IgD-negative memory B cell (primary cell): ENCODE measurements at regions not wholly inside any gene's neighbourhood (a gene's known extent, or its start where the extent isn't known, plus 50 kb on each side); places are given as distances from the start of the nearest gene placed in this dataset.
A peak's percentile ranks its signal among the peaks of the same experiment; 100 is the strongest.
"Not testable (repeated sequence)": the region's sequence is repeated elsewhere in the genome, so short reads cannot be mapped to it uniquely, and the experiment has no call there.

Source experiments
- H3K27ac Mint-ChIP-seq, 3 donors: one replicate each; pipeline ENCODE4 v1.8.0; 2020 to 2022; ENCODE audit warnings: mild to moderate bottlenecking in 3 of 3, mixed read lengths in 3 of 3, moderate library complexity in 1 of 3
- H3K27me3 Mint-ChIP-seq: one replicate; pipeline ENCODE4 v1.8.0; 2021; ENCODE audit warnings: mixed read lengths
- H3K36me3 Mint-ChIP-seq: one replicate; pipeline ENCODE4 v1.8.0; 2020; ENCODE audit warnings: mild to moderate bottlenecking, mixed read lengths
- H3K4me1 Mint-ChIP-seq, 3 donors: one replicate each; pipeline ENCODE4 v1.8.0; 2020 to 2022; ENCODE audit warnings: mixed read lengths in 3 of 3, mild to moderate bottlenecking in 1 of 3
- H3K4me3 Mint-ChIP-seq, 4 donors: one replicate each; pipeline ENCODE4 v1.8.0; 2020 to 2022; ENCODE audit warnings: mild to moderate bottlenecking in 4 of 4, mixed read lengths in 4 of 4, moderate library complexity in 3 of 4
- H3K9me3 Mint-ChIP-seq, 3 donors: one replicate each; pipeline ENCODE4 v1.8.0; 2020 to 2021; ENCODE audit warnings: mixed read lengths in 3 of 3, mild to moderate bottlenecking in 1 of 3

DNA sequence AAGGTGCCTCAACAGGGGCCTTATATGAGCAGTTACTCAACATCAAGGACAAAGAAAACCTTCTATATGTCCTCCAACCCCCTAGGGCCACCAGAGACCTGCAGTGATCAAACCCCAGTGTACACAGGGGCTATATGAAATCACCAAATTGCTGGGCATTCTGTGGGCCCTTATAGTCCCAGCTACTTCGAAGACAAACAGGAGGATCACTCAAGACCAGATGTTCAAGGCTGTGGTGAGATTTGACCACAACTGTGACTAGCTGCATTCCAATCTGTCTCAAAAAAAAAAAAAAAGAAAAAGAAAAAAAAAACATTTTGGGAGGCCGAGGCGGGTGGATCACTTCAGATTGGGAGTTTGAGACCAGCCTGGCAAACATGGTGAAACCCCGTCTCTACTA lies 51.0 kb upstream of the PRB2 start:
- no peaks in the 10 kb centered on the region for H3K27me3 Mint-ChIP-seq
- H3K36me3 Mint-ChIP-seq: peaks cover 2% of the 10 kb centered on the region
- H3K4me3 Mint-ChIP-seq: no peak overlapping the region
- no peak overlapping the region for H3K27ac Mint-ChIP-seq
- H3K9me3 Mint-ChIP-seq: no peaks in the 10 kb centered on the region
- H3K4me1 Mint-ChIP-seq: no peaks in the 10 kb centered on the region

DNA sequence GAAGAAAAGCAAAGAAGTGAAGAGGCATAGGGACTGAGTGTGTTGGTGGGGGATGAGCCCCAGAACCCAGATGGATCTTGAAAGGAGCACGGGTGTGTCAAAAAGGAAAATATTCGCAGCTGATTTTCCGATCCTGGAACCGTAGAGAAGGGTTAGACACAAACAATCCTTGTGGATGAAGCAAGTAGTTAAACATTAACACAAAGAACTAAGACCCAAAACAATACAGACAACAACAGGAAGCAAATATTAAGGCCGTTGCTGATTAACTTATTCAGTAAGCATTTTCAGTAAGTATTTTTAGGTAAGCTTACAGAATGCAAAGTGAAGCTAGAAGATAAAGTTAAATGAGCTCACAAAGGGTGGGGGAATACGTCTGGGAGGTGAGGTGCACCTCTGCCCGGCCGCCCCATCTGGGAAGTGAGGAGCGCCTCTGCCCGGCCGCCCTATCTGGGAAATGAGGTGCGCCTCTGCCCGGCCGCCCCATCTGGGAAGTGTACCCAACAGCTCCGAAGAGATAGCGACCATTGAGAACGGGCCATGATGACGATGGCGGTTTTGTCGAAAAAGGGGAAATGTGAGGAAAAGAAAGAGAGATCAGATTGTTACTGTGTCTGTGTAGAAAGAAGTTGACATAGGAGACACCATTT lies 62.8 kb upstream of the PRB2 start:
- Mint-ChIP-seq H3K36me3 (peaks cover 4% of the 10 kb centered on the region), H3K27me3 (peaks cover 1% of the 10 kb centered on the region), H3K4me3 (no peak overlapping the region), H3K4me1 (no peaks in the 10 kb centered on the region), H3K27ac (no peak overlapping the region), H3K9me3 (peaks cover 0 to 4% (median 3%) of the 10 kb centered on the region in 3 donors)

DNA sequence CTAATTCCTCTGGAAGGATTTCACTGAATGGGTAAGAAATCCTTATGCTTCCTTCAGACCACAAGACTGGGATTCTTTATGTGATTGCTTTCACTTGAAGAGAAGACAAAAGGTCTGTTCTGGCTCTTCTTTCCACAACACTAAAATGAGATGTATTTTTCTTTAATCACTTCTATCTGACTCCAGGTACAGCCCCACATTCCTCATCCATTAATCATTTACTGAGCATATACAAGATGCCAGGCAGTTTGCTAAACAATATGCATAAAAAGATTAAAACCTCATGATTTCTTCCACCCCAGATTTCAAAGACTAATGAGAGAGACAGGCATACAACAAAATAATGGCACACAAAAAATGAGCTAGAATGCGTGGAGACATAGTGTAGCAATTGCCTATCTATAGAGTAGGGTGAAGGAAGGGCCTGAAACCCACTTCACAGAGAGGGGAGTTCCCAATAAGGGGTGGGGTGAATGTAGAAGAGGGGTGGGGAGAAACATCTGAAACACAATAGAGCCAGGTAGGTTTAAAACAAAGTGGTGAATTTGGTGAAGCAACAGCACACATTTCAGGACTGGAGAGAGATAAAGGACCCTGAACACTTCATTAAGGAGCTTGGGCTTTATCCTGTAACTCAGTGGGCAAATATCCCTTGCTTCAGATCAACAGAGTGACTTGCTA lies 65.1 kb upstream of the PRB2 start:
- H3K27me3 Mint-ChIP-seq: no peaks in the 10 kb centered on the region
- no peak overlapping the region for H3K4me3 Mint-ChIP-seq
- no peak overlapping the region for H3K27ac Mint-ChIP-seq
- peaks cover 2% of the 10 kb centered on the region for H3K36me3 Mint-ChIP-seq
- no peaks in the 10 kb centered on the region for H3K4me1 Mint-ChIP-seq
- H3K9me3 Mint-ChIP-seq: peaks cover 0 to 4% (median 0%) of the 10 kb centered on the region in 3 donors

DNA sequence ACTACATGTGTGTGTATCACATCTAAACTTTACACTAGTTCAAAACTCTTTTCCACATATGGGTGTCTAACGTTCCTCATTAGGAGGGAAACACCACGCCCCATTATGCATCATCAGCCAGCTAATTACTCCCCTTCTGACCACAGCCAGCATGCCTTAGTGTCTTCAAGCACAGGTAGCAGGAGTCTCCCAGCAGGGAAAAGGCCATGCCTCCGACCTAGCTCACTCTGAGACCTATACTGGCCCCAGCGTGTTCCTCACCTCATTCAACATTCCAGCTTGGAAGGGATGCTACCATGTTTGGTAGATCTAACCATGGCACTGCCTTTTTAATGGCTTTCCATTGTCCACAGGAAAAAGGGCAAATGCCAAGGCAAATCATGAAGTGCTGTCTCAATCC lies 66.1 kb upstream of the PRB2 start:
- Mint-ChIP-seq H3K9me3 (peaks cover 0 to 4% (median 0%) of the 10 kb centered on the region in 3 donors), H3K27ac (no peak overlapping the region), H3K27me3 (no peaks in the 10 kb centered on the region), H3K4me1 (no peaks in the 10 kb centered on the region), H3K4me3 (no peak overlapping the region), H3K36me3 (peaks cover 2% of the 10 kb centered on the region)

DNA sequence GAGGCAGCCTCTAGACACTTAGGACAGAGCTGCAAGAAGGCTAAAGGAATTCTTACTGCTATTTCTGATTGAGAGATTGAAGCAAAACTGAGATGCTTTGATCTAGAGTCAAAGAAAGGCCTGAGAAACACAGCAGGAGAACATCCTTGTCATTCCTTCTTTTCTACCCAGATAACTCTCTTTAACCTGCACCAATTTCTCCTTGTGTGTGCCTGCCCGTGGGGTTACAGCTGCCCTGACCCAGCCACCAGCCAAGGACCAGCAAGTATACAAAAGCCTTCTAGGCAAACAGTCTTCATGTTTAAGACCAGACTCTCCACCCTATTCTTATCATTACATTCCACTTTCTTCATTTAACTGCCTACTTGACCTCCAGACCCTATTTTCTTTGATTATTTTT lies 81.7 kb upstream of the PRB2 start:
- H3K4me1 Mint-ChIP-seq: no peaks in the 10 kb centered on the region
- peaks cover 0 to 6% (median 0%) of the 10 kb centered on the region in 3 donors for H3K9me3 Mint-ChIP-seq
- H3K27me3 Mint-ChIP-seq: no peaks in the 10 kb centered on the region
- no peak overlapping the region for H3K27ac Mint-ChIP-seq
- no peaks in the 10 kb centered on the region for H3K36me3 Mint-ChIP-seq
- no peak overlapping the region for H3K4me3 Mint-ChIP-seq

DNA sequence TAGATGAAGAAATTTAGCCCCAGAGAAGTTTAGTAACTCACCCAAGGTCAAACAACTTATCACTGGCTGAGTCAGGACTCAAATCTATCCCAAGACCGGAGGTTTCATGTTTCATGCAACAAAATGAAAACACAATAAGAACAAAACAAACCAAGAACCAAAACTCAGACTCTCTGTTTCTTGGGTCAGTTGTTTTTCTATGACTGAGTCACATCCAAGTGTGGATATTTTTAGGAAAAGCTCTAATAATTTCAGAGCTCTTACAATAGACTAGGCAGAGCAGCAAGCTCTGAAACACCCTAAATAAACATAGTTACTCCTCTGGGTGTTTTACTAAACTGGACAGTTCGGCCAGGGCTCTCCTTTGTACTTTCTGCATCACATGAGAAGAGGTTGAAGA lies 87.6 kb upstream of the PRB2 start:
- Mint-ChIP-seq H3K9me3 (peaks cover 0 to 3% (median 0%) of the 10 kb centered on the region in 3 donors), H3K27me3 (no peaks in the 10 kb centered on the region), H3K4me1 (peaks cover 4 to 5% (median 4%) of the 10 kb centered on the region in 3 donors), H3K27ac (peak overlapping the region in 1 of 3 donors; percentile 46), H3K36me3 (no peaks in the 10 kb centered on the region), H3K4me3 (no peak overlapping the region)

DNA sequence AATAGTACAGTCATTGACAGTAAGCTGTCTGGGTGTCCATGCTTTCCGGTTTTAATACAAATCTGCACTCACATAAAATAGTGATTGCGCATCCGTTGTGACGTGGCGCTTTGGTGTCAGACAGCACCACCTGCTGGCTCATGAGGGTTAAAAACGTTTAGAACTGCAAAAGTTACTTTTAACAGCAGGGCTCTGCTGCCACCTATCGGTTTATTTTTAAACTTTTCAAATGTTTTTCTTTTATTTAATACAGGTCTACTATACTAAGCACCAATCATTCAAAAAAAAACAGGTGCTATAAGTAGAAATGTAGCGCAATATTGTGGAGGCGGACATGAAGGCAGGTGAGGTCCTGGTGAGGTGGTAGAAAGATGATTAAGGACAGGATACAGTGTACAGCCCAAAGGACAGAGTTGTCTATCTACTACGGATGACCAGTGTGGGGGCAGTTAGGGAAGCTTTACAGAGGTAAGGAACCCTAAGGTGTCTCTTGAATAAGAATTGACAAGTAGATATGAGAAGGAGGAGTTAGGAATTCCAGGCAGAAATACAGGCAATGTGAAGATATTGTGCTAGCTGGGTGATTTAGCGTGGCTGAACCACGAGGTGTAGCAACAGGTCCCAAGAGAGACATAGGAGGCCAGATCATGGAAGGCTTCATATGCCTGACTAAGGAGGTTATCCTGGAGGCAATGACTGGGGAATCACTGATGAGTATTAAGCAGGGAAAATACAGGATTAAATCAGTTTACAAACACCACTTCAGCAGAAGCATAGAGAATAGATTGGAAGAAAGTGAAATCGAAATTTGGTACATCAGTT lies 91.5 kb upstream of the PRB2 start:
- peaks cover 0 to 2% (median 0%) of the 10 kb centered on the region in 3 donors for H3K9me3 Mint-ChIP-seq
- H3K4me1 Mint-ChIP-seq: peaks cover 4 to 5% (median 4%) of the 10 kb centered on the region in 3 donors
- H3K4me3 Mint-ChIP-seq: no peak overlapping the region
- H3K27me3 Mint-ChIP-seq: no peaks in the 10 kb centered on the region
- no peaks in the 10 kb centered on the region for H3K36me3 Mint-ChIP-seq
- no peak overlapping the region for H3K27ac Mint-ChIP-seq

DNA sequence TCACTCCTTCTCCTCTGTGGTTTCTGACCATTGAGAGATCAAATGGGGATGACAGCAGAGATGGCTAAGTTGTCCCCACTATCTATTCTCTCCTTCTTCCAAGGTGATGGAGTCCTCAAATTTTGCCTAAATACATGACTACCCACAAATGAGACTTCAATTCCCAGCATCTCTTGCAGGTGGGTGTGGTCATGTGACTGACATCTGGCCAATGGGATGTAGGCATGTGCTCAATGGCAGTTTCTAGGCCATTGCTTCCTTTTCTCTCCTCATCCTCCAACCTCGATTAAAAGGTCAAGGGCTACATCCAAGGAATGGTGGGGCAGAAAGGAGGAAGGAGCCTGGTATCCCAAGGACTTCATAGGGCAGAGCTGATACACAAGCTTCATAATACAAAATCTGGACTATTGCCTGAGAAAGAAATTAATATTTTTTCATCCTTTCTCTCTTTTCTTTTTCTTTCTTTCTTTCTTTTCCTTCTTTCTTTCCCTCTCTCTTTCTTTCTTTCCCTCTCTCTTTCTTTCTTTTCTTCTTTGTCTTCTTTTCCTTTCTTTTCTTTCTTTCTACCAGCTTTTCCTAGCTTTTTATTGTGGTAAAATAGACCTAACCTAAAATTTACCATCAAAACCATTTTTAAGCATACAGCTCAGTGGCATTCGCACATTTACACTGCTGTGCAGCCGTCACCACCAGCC lies 100.9 kb upstream of the PRB2 start:
- peaks cover 2% of the 10 kb centered on the region for H3K36me3 Mint-ChIP-seq
- H3K27ac Mint-ChIP-seq: no peak overlapping the region
- no peak overlapping the region for H3K4me3 Mint-ChIP-seq
- H3K4me1 Mint-ChIP-seq: peaks cover 7 to 15% (median 12%) of the 10 kb centered on the region in 3 donors
- peaks cover 24% of the 10 kb centered on the region for H3K27me3 Mint-ChIP-seq
- peaks cover 0 to 2% (median 2%) of the 10 kb centered on the region in 3 donors for H3K9me3 Mint-ChIP-seq

DNA sequence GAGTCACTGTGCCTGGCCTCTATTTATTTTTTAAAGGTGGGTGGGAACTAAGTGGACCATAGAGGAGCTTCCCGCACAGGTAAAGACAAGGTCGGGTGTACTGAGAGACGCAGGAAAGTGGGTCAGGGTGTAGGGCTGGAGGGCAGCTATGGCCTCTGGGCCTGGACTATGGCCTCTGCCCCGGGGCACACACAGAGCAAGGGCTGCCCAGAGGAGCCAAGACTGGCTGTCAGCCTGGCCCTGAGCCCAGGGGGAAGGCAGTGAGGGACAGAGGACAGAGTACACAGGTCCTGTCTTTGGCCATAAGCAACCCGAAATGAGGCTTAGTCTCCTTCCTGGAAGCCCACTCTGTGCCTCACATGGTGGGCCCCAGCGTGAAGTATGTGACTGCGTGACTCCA lies 102.1 kb upstream of the PRB2 start:
- H3K36me3 Mint-ChIP-seq: peaks cover 2% of the 10 kb centered on the region
- H3K9me3 Mint-ChIP-seq: peaks cover 0 to 2% (median 2%) of the 10 kb centered on the region in 3 donors
- peaks cover 7 to 15% (median 12%) of the 10 kb centered on the region in 3 donors for H3K4me1 Mint-ChIP-seq
- H3K27me3 Mint-ChIP-seq: peaks cover 24% of the 10 kb centered on the region
- peak overlapping the region in 1 of 4 donors; percentile 84 for H3K4me3 Mint-ChIP-seq
- no peak overlapping the region for H3K27ac Mint-ChIP-seq

DNA sequence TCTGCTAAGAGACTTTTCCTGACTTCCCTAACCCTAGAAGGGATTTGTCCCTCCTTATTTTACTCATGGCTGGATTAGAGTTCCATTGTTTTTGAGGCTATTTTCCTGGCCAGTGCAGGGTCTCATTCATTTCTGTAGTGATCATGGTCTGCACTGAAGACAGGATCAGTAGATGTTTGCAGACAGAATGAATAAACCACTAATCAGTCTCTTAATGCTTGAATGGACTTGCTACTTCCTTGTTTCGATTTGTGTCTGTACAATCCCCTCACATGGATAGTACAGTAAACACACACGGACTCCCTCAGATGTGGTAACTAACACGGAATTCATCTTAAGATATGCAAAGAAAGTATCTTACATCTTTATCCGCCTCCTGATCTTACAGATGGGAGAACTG lies 102.6 kb upstream of the PRB2 start:
- Mint-ChIP-seq H3K4me3 (peak overlapping the region in 3 of 4 donors; percentile 47 to 85 (median 84)), H3K27ac (peak overlapping the region; percentile 13 to 57 (median 49)), H3K9me3 (peaks cover 0 to 2% (median 2%) of the 10 kb centered on the region in 3 donors), H3K27me3 (peaks cover 21% of the 10 kb centered on the region), H3K36me3 (peaks cover 2% of the 10 kb centered on the region), H3K4me1 (peaks cover 7 to 15% (median 12%) of the 10 kb centered on the region in 3 donors)

DNA sequence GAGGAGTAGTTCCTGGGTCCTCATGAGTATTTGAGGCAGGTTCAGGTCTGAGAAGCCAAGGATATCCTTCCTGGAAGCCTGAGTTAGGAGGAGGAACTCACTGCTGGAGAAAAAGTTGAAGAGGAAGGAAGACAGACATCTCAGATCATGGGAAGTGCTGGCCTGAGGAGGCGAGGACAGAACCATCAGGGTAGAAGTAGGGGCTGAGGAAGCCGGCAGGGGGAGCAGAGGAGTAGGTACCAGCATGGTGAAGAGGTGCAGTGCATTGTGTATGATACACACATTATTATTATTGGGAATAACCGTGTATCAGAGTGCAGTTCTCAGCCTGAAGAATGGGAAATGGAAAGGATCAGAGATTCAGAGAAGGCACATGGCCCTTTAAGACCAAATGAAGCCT lies 103.2 kb upstream of the PRB2 start:
- H3K4me1 Mint-ChIP-seq: peaks cover 7 to 15% (median 14%) of the 10 kb centered on the region in 3 donors
- not testable (repeated sequence) for H3K9me3 Mint-ChIP-seq, H3K36me3 Mint-ChIP-seq
- H3K27me3 Mint-ChIP-seq: peaks cover 21% of the 10 kb centered on the region
- H3K27ac Mint-ChIP-seq: peak overlapping the region in 2 of 3 donors; percentile 13 to 57
- H3K4me3 Mint-ChIP-seq: peak overlapping the region in 3 of 4 donors; percentile 47 to 85 (median 84)

DNA sequence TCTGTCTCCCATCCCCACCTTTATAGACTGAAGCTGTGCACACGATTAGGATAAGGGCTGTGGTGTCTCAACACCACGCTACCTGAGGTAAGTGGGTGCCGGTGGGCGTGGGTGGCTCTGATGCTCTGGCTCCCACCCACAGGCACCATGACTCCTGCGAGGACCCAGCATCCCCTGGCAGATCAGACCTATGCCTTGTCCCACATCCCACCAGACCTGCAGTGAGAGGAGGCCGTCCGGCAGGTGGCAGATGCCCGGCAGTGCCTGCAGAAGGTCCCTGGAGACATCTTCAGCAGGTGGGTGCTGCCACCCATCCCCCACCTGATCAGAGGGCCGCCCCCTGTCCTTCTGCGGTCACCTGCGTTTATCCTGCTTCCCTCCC lies 104.4 kb upstream of the PRB2 start:
- Mint-ChIP-seq H3K27me3 (peaks cover 21% of the 10 kb centered on the region), H3K9me3 (peaks cover 0 to 2% (median 2%) of the 10 kb centered on the region in 3 donors), H3K27ac (peak overlapping the region in 2 of 3 donors; percentile 16 to 84), H3K4me1 (peaks cover 7 to 15% (median 14%) of the 10 kb centered on the region in 3 donors), H3K4me3 (no peak overlapping the region), H3K36me3 (peaks cover 6% of the 10 kb centered on the region)

DNA sequence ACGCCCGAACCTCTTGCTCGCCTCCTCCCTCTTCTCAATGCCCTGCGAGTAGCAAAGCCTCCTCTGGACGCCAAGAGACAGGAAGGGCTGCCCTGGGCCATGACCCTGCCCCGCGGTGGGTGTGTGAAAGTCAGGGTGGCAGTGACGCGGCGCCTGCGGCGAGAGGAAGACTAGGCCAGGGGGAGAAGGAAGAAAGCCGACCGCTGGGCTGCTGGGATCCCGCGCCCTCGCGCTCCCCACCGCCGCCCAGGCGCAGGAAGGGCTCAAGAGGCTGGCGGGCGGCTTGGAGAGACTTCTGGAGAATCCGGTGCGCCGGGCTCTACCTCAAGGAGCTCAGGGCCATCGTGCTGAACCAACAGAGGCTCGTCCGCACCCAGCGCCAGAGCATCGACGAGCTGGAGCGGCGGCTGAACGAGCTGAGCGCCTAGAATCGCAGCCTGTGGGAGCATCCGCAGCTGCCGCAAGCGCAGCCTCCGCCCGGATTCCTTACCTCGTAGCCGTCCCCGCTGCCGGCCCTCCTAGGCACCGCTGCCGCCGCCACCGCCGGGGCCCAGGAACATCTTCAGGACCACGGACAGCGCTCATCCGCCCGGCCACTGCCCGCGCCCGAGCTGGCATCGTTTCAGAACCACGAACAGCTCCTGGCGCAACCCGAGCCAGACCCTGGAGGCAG lies 105.0 kb upstream of the PRB2 start:
- H3K9me3 Mint-ChIP-seq: peaks cover 0 to 2% (median 2%) of the 10 kb centered on the region in 3 donors
- peaks cover 21% of the 10 kb centered on the region for H3K27me3 Mint-ChIP-seq
- no peak overlapping the region for H3K4me3 Mint-ChIP-seq
- H3K4me1 Mint-ChIP-seq: peaks cover 7 to 15% (median 14%) of the 10 kb centered on the region in 3 donors
- peak overlapping the region in 2 of 3 donors; percentile 16 to 84 for H3K27ac Mint-ChIP-seq
- peaks cover 6% of the 10 kb centered on the region for H3K36me3 Mint-ChIP-seq

DNA sequence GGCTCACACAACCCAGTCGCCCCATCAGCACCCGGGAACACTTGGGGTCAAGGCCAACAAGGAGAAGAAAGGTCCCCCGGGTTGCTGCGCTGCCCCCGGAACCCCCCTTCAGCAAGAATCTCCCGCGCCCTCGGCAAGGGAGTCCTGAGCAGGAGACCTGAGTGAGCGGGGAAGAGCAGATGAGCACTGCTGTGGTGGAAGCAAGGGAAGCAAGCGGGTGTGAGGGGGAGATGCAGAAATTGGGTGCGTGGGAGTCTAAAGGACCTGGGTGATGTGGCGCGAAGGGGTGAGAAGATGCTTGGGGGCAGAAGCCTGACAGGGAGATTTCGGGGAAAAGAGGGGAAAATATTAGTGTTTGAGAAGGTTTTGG lies 105.5 kb upstream of the PRB2 start:
- Mint-ChIP-seq H3K4me1 (peaks cover 7 to 15% (median 14%) of the 10 kb centered on the region in 3 donors), H3K4me3 (no peak overlapping the region), H3K27me3 (peaks cover 21% of the 10 kb centered on the region), H3K27ac (peak overlapping the region in 1 of 3 donors; percentile 65), H3K9me3 (peaks cover 0 to 2% (median under 1%) of the 10 kb centered on the region in 3 donors), H3K36me3 (peaks cover 6% of the 10 kb centered on the region)
